AG10803 (cell line): ENCODE measurements at regions not wholly inside any gene's neighbourhood (a gene's known extent, or its start where the extent isn't known, plus 50 kb on each side); places are given as distances from the start of the nearest gene placed in this dataset.

Experiments
- DNase-seq: peaks from one replicate; pipeline ENCODE4 v3.0.0; 2010; ENCODE audit warnings: low read depth
- H3K4me3 ChIP-seq: 2 replicates; pipeline ENCODE4 v1.5.1; 2011; ENCODE audit warnings: mild to moderate bottlenecking, low read length, control low read depth
- TF ChIP-seq, protein P1 (sequence below): conservative IDR thresholded peaks from 2 replicates; pipeline ENCODE4 v1.5.1; 2011; ENCODE audit warnings: mild to moderate bottlenecking, low read length, control low read depth, inconsistent platforms

DNA sequence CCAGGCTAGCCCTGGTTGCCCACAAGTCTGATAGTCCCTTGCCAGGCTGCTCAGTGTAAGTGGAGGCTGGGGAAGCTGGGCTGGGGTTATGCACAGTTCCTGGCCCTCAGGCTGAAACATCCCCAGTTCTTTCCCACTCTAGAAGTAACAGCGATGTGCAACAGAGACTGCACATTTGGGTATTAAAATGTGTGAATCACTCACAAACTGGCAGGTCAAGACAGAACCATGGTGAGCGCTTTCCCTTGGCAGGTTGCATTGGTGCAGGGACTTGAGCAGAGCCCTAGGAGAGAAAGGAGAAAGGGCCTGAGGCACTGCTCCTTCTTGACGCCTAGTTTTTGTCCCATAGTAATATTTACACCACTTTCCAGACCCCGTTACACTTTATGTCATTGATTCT lies 56.1 kb upstream of the SLC35B4 start:
- no peak for DNase-seq
- TF ChIP-seq, protein P1, sequence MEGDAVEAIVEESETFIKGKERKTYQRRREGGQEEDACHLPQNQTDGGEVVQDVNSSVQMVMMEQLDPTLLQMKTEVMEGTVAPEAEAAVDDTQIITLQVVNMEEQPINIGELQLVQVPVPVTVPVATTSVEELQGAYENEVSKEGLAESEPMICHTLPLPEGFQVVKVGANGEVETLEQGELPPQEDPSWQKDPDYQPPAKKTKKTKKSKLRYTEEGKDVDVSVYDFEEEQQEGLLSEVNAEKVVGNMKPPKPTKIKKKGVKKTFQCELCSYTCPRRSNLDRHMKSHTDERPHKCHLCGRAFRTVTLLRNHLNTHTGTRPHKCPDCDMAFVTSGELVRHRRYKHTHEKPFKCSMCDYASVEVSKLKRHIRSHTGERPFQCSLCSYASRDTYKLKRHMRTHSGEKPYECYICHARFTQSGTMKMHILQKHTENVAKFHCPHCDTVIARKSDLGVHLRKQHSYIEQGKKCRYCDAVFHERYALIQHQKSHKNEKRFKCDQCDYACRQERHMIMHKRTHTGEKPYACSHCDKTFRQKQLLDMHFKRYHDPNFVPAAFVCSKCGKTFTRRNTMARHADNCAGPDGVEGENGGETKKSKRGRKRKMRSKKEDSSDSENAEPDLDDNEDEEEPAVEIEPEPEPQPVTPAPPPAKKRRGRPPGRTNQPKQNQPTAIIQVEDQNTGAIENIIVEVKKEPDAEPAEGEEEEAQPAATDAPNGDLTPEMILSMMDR = no peak

DNA sequence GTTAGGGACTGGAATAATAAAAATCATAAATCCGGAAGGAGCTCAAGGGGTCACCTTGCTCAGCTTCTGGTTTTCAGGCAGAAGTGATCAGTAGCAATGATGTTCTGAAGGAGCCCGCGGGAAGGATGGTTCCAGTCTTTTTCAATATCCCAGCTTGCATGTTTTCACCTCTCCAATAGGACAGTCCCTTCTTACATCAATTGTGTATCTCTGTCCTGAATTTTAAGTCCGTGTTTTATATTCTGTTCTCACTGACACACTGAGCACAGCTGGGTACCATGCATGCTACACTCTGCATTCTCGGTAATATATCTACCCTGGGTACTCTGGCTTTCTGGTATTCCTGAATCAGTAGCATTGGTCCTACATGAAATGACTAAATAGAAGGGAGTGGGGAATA lies 55.2 kb upstream of the SLC35B4 start:
- DNase-seq = no peak
- TF ChIP-seq, protein P1 = no peak
- no peak overlapping the region for H3K4me3 ChIP-seq

More for the DNA sequence above, 56.1 kb upstream of the SLC35B4 start:
- no peak overlapping the region for H3K4me3 ChIP-seq

DNA sequence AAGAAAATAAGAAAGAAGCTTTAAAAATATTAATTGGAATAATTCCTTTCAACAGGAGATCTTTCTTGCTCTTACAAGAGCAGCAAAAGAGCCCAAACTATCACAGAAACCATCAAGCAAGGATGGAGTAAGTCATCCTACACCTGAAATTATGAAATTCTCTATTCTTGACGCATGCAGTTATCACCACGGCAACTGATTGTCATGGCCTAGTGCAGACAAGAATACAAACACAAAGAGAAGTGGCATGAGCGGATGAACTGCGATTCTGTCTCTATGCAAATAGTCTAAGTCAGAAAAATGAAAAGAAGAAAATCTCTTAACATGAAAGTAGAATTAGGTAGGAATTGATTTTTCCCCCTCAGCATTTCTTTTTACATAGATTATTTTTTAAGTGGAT lies 54.8 kb upstream of the SLC35B4 start:
- no peak overlapping the region for H3K4me3 ChIP-seq
- no peak for DNase-seq
- TF ChIP-seq, protein P1 = no peak

DNA sequence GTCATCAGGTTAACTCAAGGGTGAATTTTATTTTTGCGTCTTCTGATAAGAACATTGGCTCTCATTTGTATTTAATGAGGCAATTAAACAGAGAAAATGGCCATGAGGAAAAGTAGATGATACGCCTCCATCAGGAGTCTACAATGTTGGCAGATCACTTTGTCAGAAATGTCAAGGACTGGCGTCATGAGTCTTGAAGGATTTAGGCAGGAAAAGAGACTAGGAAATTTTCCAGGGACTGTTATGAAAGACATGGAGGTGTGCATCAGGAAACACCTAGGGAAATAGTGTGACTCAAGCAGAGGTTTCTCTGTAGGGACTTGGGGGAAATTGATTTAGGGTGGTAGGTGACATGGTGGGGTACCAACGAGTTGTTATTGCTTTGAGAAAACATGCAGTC lies 53.4 kb upstream of the SLC35B4 start:
- no peak for DNase-seq
- no peak overlapping the region for H3K4me3 ChIP-seq
- TF ChIP-seq, protein P1 = no peak

DNA sequence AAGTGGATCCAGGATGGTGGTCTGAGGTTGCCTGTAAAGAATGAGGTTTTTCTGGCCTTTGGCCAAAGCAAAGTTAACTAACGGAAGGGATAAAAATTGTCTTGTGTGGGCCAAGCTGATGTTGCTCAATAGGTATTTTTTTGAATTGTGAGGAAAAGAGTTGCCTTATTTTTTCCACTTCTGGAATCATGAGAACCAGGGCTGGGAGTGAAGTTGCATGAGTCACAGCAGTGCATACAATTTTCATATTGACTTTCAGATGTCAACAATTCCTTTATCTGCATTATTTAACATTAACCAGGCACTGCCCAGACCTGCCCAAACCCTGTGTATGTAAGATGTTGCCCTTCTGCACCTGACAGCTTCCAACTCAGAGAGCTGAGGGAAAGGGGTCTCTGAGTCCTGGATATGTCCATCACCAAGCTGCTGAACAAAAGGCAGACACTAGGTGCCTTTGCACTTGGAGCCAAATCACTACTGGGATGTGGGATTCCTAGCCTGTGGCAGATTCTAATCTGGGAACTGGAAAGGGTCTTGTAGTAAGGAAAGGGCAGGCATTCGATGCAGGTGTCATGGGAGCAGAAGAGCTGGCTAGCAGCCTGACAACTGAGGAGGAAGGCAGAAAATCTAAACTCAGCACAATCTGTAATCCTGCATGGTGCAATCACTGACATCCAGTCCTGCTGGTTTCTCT lies 52.3 kb upstream of the SLC35B4 start:
- TF ChIP-seq, protein P1 = no peak
- no peak overlapping the region for H3K4me3 ChIP-seq
- peak; percentile 94 for DNase-seq

DNA sequence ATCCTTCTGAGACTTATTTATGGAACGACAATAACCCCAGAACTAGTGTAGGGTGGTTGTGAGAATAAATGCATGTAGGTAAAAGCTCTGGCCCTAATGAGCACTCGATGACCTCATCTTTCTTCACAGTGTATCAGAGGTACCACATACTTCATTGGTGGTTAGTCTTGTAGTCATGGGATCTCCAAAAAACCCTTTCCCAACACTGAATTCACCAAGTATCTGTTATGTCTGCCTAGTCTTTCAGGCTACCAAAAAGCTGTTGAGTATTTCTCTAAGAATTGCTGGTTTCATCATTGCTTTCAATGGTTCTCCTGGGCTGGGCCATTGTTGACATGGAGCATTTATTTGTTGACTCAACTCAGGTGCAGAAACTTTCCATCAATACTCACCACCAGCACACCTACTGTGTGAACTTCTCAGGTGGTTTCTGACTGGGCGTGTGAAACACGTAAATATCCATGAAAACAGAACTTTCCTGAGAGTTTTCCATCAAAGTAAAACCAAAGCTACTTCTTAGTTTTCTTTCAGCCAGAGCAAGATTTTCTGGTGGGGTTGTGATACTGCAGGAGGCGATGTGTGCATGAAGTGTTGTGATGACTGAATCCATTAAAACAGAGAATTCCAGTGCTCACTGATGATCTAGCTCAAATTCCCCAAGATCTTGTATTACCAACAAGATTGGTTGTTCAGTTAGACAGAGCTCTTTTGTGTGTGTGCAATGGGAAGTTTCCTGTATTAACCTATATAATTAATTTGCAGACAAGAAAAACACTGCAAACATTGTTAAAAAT lies 51.4 kb upstream of the SLC35B4 start:
- TF ChIP-seq, protein P1 = no peak
- DNase-seq = peak; percentile 26
- no peak overlapping the region for H3K4me3 ChIP-seq
